GM13977 (cell line): ENCODE measurements at regions not wholly inside any gene's neighbourhood (a gene's known extent, or its start where the extent isn't known, plus 50 kb on each side); places are given as distances from the start of the nearest gene placed in this dataset.

Experiments
- DNase-seq: peaks from one replicate; pipeline ENCODE4 v3.0.0; 2012; ENCODE audit warnings: low spot score
- CTCF ChIP-seq: IDR thresholded peaks from 2 replicates; pipeline ENCODE4 v1.5.1; 2012; ENCODE audit warnings: mild to moderate bottlenecking, control low read depth; ENCODE audit not compliant: insufficient read depth; ENCODE audit errors: extremely low read depth, missing control alignments
- in situ Hi-C: fragments of 300-500 bp; cut with MboI; formaldehyde crosslinking; loops from one replicate; pipeline ENCODE4 v1.12.0; 2022; ENCODE audit warnings: low sequenced_read_pairs, low pct_unique_long_range_greater_than_20kb, mixed read lengths, inconsistent platforms; ENCODE audit not compliant: unreplicated experiment

- in situ Hi-C loops = no loop called here
- TF ChIP-seq CTCF = no peak
- DNase-seq = no peak
These were observed 245.5 kb downstream of the RBFOX3 start for GRCh38 chr17:79365351-79365750.

GRCh38 chr17:79364315-79365094 lies 246.3 kb downstream of the RBFOX3 start:
- TF ChIP-seq CTCF = no peak
- in situ Hi-C loops = no loop called here
- DNase-seq = no peak

- no peak for TF ChIP-seq CTCF
- in situ Hi-C loops = no loop called here
- DNase-seq = no peak
These were observed 247.1 kb downstream of the RBFOX3 start for GRCh38 chr17:79363552-79364275.

GRCh38 chr17:79362772-79363305 lies 248.0 kb downstream of the RBFOX3 start:
- no peak for DNase-seq
- TF ChIP-seq CTCF = no peak
- in situ Hi-C loops = no loop called here

GRCh38 chr17:79361873-79362771 lies 248.7 kb downstream of the RBFOX3 start:
- in situ Hi-C loops = no loop called here
- no peak for DNase-seq
- TF ChIP-seq CTCF = no peak

- DNase-seq = no peak
- in situ Hi-C loops = no loop called here
- no peak for TF ChIP-seq CTCF
These were observed 249.6 kb downstream of the RBFOX3 start for GRCh38 chr17:79361221-79361734.
